ENCODE measurements at regions not wholly inside any gene's neighbourhood (a gene's known extent, or its start where the extent isn't known, plus 50 kb on each side); places are given as distances from the start of the nearest gene placed in this dataset.

DNA sequence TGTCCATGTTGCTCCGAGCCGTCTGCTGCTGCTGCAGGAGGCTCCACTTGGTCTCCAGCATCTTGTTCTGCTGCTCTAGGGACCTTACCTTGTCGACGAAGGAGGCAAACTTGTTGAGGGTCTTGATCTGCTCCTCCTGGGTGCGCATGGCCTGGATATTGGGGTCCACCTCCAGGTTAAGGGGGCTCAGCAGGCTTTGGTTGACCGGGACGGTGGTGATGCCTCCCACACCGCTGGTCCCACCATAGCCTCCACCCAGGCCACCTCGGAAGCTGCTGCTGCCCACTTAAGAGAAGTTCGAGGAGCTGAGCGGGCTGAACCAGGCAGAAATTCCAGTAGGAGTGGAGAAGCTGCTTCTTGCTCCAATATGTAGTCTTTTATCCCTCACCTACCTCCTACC lies 180.7 kb upstream of the SYNPR start:
- TF ChIP-seq EP300 (IDR thresholded peaks at IDR 0.05; ENCODE audit: borderline replicate concordance) (no peak), TAF1 (IDR thresholded peaks at IDR 0.05; ENCODE audit: low read depth) (no peak), CREB1 (IDR thresholded peaks at IDR 0.05; ENCODE audit: low read depth) (no peak), FOXM1 (IDR thresholded peaks at IDR 0.05; ENCODE audit: borderline replicate concordance, low read depth) (no peak), RAD21 (IDR thresholded peaks at IDR 0.05; ENCODE audit: low read depth) (no peak), EGR1 (IDR thresholded peaks at IDR 0.05) (no peak), NFIC (IDR thresholded peaks at IDR 0.05) (no peak), TEAD4 (IDR thresholded peaks at IDR 0.05) (no peak), ZBTB7A (IDR thresholded peaks at IDR 0.05; ENCODE audit: low read depth) (no peak)
- TF ChIP-seq, protein P1, sequence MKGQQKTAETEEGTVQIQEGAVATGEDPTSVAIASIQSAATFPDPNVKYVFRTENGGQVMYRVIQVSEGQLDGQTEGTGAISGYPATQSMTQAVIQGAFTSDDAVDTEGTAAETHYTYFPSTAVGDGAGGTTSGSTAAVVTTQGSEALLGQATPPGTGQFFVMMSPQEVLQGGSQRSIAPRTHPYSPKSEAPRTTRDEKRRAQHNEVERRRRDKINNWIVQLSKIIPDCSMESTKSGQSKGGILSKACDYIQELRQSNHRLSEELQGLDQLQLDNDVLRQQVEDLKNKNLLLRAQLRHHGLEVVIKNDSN (IDR thresholded peaks at IDR 0.05), result no peak
- TF ChIP-seq, protein P2, sequence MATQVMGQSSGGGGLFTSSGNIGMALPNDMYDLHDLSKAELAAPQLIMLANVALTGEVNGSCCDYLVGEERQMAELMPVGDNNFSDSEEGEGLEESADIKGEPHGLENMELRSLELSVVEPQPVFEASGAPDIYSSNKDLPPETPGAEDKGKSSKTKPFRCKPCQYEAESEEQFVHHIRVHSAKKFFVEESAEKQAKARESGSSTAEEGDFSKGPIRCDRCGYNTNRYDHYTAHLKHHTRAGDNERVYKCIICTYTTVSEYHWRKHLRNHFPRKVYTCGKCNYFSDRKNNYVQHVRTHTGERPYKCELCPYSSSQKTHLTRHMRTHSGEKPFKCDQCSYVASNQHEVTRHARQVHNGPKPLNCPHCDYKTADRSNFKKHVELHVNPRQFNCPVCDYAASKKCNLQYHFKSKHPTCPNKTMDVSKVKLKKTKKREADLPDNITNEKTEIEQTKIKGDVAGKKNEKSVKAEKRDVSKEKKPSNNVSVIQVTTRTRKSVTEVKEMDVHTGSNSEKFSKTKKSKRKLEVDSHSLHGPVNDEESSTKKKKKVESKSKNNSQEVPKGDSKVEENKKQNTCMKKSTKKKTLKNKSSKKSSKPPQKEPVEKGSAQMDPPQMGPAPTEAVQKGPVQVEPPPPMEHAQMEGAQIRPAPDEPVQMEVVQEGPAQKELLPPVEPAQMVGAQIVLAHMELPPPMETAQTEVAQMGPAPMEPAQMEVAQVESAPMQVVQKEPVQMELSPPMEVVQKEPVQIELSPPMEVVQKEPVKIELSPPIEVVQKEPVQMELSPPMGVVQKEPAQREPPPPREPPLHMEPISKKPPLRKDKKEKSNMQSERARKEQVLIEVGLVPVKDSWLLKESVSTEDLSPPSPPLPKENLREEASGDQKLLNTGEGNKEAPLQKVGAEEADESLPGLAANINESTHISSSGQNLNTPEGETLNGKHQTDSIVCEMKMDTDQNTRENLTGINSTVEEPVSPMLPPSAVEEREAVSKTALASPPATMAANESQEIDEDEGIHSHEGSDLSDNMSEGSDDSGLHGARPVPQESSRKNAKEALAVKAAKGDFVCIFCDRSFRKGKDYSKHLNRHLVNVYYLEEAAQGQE (IDR thresholded peaks at IDR 0.05; ENCODE audit: low read depth), result no peak
- TF ChIP-seq, protein P3, sequence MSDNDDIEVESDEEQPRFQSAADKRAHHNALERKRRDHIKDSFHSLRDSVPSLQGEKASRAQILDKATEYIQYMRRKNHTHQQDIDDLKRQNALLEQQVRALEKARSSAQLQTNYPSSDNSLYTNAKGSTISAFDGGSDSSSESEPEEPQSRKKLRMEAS (IDR thresholded peaks at IDR 0.05), result no peak
